GM23338 (cell line): ENCODE measurements at regions not wholly inside any gene's neighbourhood (a gene's known extent, or its start where the extent isn't known, plus 50 kb on each side); places are given as distances from the start of the nearest gene placed in this dataset.

Source experiments
- CTCF ChIP-seq, 2 experiments: fragments of 200-600 bp in 1 of 2; sonication (generic) in 1 of 2; conservative IDR thresholded peaks; 2 replicates each; pipeline versions ENCODE4 v1.5.1 to v1.6.1; 2016 to 2017; ENCODE audit warnings: antibody characterized with exemption in 2 of 2, low read depth in 2 of 2, mild to moderate bottlenecking in 2 of 2, moderate library complexity in 1 of 2
- EZH2 ChIP-seq: fragments of 200-600 bp; sonication (generic); IDR thresholded peaks from one replicate; pipeline ENCODE4 v1.8.0; 2017; ENCODE audit warnings: antibody characterized with exemption, mild to moderate bottlenecking, low read depth; ENCODE audit not compliant: unreplicated experiment
- EZH2phosphoT487 ChIP-seq: fragments of 200-600 bp; sonication (generic); IDR thresholded peaks from one replicate; pipeline ENCODE4 v1.8.1; 2018; ENCODE audit warnings: antibody characterized with exemption; ENCODE audit not compliant: unreplicated experiment
- JUNB ChIP-seq: IDR thresholded peaks from one replicate; pipeline ENCODE4 v1.6.1; 2016; ENCODE audit warnings: antibody characterized with exemption; ENCODE audit not compliant: unreplicated experiment
- NANOG ChIP-seq: IDR thresholded peaks from 2 replicates; pipeline ENCODE4 v1.6.1; 2016; ENCODE audit warnings: antibody characterized with exemption, borderline replicate concordance
- POLR2AphosphoS5 ChIP-seq: IDR thresholded peaks from 2 replicates; pipeline ENCODE4 v1.6.1; 2016; ENCODE audit warnings: antibody characterized with exemption, low read depth
- ZNF114 ChIP-seq: fragments of 250-450 bp; sonication (Bioruptor Pico); IDR thresholded peaks from 2 replicates; pipeline ENCODE4 v1.5.0; 2020; ENCODE audit warnings: mild to moderate bottlenecking, moderate library complexity
- TF ChIP-seq, protein P1 (sequence below): IDR thresholded peaks from one replicate; pipeline ENCODE4 v1.6.1; 2018; ENCODE audit warnings: antibody characterized with exemption; ENCODE audit not compliant: unreplicated experiment
- TF ChIP-seq, protein P2 (sequence below): IDR thresholded peaks from 2 replicates; pipeline ENCODE4 v1.6.1; 2016; ENCODE audit warnings: antibody characterized with exemption

DNA sequence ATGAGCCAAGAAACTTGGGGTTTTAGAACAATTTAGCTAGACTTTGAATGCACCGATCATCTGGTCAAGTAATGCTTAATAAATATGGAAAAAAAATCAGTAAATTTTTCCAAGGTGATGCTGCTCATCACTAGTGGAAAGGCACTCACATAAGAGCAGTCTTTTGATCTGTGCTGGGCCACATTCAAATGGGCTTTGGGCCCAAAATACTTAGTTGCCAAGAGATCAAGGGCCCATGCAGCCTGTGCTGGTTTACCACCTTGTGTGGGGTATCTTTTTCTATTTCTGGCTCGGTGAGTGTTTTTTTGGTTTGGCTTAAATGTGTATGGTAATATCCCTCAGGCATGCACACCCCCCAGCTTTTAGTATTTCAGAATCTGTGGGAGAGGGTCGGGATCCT, 943.2 kb downstream of the TMTC2 start:
- TF ChIP-seq CTCF (conservative IDR thresholded peaks at IDR 0.05; ENCODE audit: low read depth in 2 of 2) (no peak), EZH2phosphoT487 (no peak), ZNF114 (CRISPR knock-in tag) (no peak), EZH2 (no peak), POLR2AphosphoS5 (no peak), NANOG (no peak), JUNB (no peak)
- TF ChIP-seq, protein P1, sequence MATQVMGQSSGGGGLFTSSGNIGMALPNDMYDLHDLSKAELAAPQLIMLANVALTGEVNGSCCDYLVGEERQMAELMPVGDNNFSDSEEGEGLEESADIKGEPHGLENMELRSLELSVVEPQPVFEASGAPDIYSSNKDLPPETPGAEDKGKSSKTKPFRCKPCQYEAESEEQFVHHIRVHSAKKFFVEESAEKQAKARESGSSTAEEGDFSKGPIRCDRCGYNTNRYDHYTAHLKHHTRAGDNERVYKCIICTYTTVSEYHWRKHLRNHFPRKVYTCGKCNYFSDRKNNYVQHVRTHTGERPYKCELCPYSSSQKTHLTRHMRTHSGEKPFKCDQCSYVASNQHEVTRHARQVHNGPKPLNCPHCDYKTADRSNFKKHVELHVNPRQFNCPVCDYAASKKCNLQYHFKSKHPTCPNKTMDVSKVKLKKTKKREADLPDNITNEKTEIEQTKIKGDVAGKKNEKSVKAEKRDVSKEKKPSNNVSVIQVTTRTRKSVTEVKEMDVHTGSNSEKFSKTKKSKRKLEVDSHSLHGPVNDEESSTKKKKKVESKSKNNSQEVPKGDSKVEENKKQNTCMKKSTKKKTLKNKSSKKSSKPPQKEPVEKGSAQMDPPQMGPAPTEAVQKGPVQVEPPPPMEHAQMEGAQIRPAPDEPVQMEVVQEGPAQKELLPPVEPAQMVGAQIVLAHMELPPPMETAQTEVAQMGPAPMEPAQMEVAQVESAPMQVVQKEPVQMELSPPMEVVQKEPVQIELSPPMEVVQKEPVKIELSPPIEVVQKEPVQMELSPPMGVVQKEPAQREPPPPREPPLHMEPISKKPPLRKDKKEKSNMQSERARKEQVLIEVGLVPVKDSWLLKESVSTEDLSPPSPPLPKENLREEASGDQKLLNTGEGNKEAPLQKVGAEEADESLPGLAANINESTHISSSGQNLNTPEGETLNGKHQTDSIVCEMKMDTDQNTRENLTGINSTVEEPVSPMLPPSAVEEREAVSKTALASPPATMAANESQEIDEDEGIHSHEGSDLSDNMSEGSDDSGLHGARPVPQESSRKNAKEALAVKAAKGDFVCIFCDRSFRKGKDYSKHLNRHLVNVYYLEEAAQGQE: no peak
- TF ChIP-seq, protein P2, sequence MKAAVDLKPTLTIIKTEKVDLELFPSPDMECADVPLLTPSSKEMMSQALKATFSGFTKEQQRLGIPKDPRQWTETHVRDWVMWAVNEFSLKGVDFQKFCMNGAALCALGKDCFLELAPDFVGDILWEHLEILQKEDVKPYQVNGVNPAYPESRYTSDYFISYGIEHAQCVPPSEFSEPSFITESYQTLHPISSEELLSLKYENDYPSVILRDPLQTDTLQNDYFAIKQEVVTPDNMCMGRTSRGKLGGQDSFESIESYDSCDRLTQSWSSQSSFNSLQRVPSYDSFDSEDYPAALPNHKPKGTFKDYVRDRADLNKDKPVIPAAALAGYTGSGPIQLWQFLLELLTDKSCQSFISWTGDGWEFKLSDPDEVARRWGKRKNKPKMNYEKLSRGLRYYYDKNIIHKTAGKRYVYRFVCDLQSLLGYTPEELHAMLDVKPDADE: no peak
